ENCODE measurements at regions not wholly inside any gene's neighbourhood (a gene's known extent, or its start where the extent isn't known, plus 50 kb on each side); places are given as distances from the start of the nearest gene placed in this dataset.

DNA sequence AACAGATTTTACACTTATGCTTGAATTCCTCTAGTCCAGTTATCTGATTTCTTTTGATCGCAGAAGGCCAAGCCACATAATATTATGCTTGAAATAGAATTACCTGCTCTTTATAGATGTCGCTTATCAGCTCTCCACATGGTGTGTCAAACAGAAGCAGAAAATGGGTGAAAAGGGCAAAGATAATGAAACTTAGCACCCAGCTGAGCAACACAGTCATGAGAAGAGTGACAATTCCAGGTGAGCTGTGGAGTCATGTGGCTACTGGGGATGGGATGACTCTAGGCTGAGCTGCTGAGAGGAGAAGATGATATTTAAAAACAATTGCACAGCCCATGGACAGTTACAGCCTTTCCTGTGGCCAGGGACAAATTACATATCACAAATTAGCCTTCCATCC, 398.7 kb upstream of the PDZRN3 start:
- TF ChIP-seq, protein P1, sequence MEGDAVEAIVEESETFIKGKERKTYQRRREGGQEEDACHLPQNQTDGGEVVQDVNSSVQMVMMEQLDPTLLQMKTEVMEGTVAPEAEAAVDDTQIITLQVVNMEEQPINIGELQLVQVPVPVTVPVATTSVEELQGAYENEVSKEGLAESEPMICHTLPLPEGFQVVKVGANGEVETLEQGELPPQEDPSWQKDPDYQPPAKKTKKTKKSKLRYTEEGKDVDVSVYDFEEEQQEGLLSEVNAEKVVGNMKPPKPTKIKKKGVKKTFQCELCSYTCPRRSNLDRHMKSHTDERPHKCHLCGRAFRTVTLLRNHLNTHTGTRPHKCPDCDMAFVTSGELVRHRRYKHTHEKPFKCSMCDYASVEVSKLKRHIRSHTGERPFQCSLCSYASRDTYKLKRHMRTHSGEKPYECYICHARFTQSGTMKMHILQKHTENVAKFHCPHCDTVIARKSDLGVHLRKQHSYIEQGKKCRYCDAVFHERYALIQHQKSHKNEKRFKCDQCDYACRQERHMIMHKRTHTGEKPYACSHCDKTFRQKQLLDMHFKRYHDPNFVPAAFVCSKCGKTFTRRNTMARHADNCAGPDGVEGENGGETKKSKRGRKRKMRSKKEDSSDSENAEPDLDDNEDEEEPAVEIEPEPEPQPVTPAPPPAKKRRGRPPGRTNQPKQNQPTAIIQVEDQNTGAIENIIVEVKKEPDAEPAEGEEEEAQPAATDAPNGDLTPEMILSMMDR (IDR thresholded peaks at IDR 0.05; ENCODE audit: unreplicated experiment), result no peak
- DNase-seq, result no peak
- Mint-ChIP-seq H3K36me3 (ENCODE audit: insufficient read depth, unreplicated experiment) (no peaks in the 10 kb centered on the region), H3K9me3 (ENCODE audit: low read depth, unreplicated experiment) (peaks cover 14% of the 10 kb centered on the region), H3K27me3 (ENCODE audit: unreplicated experiment) (no peaks in the 10 kb centered on the region), H3K4me3 (ENCODE audit: low read depth, unreplicated experiment) (no peak overlapping the region), H3K27ac (ENCODE audit: unreplicated experiment) (no peak overlapping the region), H3K4me1 (ENCODE audit: low read depth, unreplicated experiment) (no peaks in the 10 kb centered on the region)
- CTCF ChIA-PET, result no interaction called here
- BruUV-seq (replicated peaks), result no TSS peak
- intact Hi-C loops (cut with micrococcal nuclease; ENCODE audit: unreplicated experiment), result no loop called here

DNA sequence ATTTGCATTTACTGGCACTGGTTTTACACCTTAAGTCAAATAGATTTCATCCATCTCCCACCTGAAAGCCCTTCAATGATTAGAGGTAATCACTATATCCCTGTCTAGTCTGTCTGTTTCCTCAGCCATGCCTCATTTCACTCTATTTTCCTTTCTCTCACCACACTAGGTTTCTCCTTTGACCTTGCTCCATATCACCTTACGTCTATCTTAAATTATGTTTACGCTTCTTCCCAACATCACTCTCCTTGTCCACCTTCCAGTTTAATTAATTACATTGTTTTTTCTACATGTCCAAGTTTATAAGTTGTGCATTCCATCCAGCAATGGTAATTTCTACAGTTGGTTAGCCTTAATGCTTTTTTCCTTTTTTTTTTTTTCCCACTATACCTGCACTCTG, 396.7 kb upstream of the PDZRN3 start:
- Mint-ChIP-seq H3K9me3 (ENCODE audit: low read depth, unreplicated experiment) (peaks cover 14% of the 10 kb centered on the region), H3K36me3 (ENCODE audit: insufficient read depth, unreplicated experiment) (no peaks in the 10 kb centered on the region), H3K27me3 (ENCODE audit: unreplicated experiment) (no peaks in the 10 kb centered on the region), H3K4me3 (ENCODE audit: low read depth, unreplicated experiment) (no peak overlapping the region), H3K4me1 (ENCODE audit: low read depth, unreplicated experiment) (no peaks in the 10 kb centered on the region), H3K27ac (ENCODE audit: unreplicated experiment) (no peak overlapping the region)
- intact Hi-C loops (cut with micrococcal nuclease; ENCODE audit: unreplicated experiment), result no loop called here
- CTCF ChIA-PET, result no interaction called here
- DNase-seq, result no peak
- TF ChIP-seq, protein P1 (IDR thresholded peaks at IDR 0.05; ENCODE audit: unreplicated experiment), result no peak
- BruUV-seq (replicated peaks), result no TSS peak

DNA sequence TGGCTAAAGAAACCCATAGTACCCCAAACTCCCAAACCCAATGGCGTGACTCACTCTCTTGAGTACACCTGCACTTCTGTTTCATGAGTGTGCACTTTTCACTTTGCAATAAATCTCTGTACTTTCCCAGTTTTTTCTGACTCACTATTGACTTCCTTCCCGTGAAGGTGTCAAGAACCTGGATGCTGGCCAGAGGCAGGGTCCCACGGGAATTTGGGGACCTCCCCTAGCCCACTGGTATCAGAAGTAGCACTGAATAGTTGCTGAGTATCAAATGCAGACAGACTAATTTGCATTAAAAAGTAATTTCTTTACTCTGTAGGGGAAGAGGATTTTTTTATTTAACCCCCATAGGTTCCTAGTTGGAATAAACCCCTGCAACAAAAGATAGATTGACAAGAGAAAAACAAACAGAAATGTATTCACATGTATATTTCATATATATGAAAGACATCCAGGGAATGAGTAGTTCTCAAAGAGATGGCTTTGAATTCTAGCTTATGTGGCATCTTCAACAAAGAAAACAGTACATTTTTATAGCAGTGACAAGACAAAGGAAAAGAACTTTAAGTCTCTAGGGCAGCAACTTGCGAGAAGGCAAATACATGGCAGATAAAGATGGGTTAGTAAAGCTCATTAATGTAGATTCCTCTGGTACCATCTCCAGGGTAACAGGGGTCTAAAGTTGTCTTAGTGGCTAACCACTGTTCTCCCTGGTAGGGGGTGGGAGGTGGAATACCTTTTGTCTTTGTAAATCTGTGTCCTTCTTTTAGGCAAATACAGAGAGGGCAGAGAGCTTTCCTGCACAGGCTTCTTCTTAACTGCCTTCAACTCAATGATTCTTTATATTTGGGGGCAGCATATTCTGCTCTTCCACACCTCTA, 385.5 kb upstream of the PDZRN3 start:
- peaks cover 5% of the 10 kb centered on the region for H3K9me3 Mint-ChIP-seq (ENCODE audit: low read depth, unreplicated experiment)
- CTCF ChIA-PET, result interaction anchor here (0.6 kb wide), 1 partner anchor 18 kb away, joined by 4 read pairs; no protein-coding TSS in a partner anchor
- no peaks in the 10 kb centered on the region for H3K36me3 Mint-ChIP-seq (ENCODE audit: insufficient read depth, unreplicated experiment)
- no TSS peak for BruUV-seq (replicated peaks)
- H3K27ac Mint-ChIP-seq (ENCODE audit: unreplicated experiment), result no peak overlapping the region
- TF ChIP-seq, protein P1 (IDR thresholded peaks at IDR 0.05; ENCODE audit: unreplicated experiment), result no peak
- no peak overlapping the region for H3K4me3 Mint-ChIP-seq (ENCODE audit: low read depth, unreplicated experiment)
- H3K27me3 Mint-ChIP-seq (ENCODE audit: unreplicated experiment), result no peaks in the 10 kb centered on the region
- intact Hi-C loops (cut with micrococcal nuclease; ENCODE audit: unreplicated experiment), result no loop called here
- no peak for DNase-seq
- H3K4me1 Mint-ChIP-seq (ENCODE audit: low read depth, unreplicated experiment), result no peaks in the 10 kb centered on the region

DNA sequence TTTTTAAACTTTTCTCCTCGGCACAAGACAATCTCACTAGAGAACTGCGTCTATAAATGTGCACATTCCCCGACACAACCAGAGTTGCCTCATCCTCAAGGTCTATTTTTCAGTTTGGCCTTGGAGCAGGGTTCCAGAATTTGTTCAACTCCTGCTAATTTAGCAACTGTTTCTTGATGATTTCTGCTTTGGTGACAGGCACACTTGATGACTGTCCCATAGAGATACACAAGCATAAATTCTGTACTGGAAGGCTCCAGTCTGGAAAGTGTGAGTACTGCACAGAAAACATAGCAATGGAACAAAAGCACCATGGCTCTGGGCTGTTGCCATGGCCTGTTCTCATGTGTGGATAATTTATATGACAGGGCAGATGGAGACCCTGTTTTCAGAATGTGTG, 379.6 kb upstream of the PDZRN3 start:
- no TSS peak for BruUV-seq (replicated peaks)
- intact Hi-C loops (cut with micrococcal nuclease; ENCODE audit: unreplicated experiment), result no loop called here
- Mint-ChIP-seq H3K9me3 (ENCODE audit: low read depth, unreplicated experiment) (peaks cover 3% of the 10 kb centered on the region), H3K27ac (ENCODE audit: unreplicated experiment) (no peak overlapping the region), H3K4me1 (ENCODE audit: low read depth, unreplicated experiment) (no peaks in the 10 kb centered on the region), H3K4me3 (ENCODE audit: low read depth, unreplicated experiment) (no peak overlapping the region), H3K27me3 (ENCODE audit: unreplicated experiment) (no peaks in the 10 kb centered on the region), H3K36me3 (ENCODE audit: insufficient read depth, unreplicated experiment) (no peaks in the 10 kb centered on the region)
- CTCF ChIA-PET, result no interaction called here
- no peak for DNase-seq
- TF ChIP-seq, protein P1 (IDR thresholded peaks at IDR 0.05; ENCODE audit: unreplicated experiment), result no peak

Data from Calu3 (cell line).